ENCODE measurements at regions not wholly inside any gene's neighbourhood (a gene's known extent, or its start where the extent isn't known, plus 50 kb on each side); places are given as distances from the start of the nearest gene placed in this dataset.

DNA sequence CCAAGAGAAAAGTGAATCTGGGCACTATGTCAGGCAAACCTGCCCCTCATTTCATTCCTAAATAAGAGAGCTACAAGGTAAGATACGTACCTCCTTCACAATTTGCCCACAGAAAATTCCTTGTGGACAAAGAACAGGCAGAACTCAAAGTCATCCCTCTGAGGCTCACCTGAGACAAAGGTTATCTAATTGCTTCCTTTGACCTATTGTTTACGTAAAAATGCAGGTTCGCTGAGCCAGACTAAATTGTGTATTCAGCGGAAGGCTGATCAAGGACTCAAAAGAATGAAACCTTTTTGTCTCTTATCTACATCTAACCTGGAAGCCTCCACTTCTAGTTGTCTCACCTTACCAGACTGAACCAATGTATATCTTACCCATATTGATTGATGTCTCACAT lies 213.3 kb downstream of the POSTN start:
- TF ChIP-seq ZNF274 (IDR thresholded peaks at IDR 0.05; ENCODE audit: low read depth, low read length) (no peak), YY1 (IDR thresholded peaks at IDR 0.05; ENCODE audit: insufficient read depth, insufficient read length) (no peak), SUZ12 (IDR thresholded peaks at IDR 0.05; ENCODE audit: extremely low read depth, insufficient read depth, insufficient read length) (no peak)

All from NT2/D1 (cell line).